Caco-2 (cell line): ENCODE measurements at regions not wholly inside any gene's neighbourhood (a gene's known extent, or its start where the extent isn't known, plus 50 kb on each side); places are given as distances from the start of the nearest gene placed in this dataset.

ENCODE experiments used
- BruUV-seq: library from RNA; stranded (reverse); fragments of 400-500 nt; replicated peaks from 2 replicates; lab custom pipeline; 2021; lab: Mats Ljungman, UMichigan
- CTCF ChIA-PET: fragments of 300-600 bp; sonication (Branson Sonifier 250); formaldehyde crosslinking; loops from one replicate; lab custom pipeline; 2022; ENCODE audit warnings: antibody characterized with exemption; lab: Charles Lee
- POLR2A ChIA-PET: fragments of 300-600 bp; sonication (Branson Sonifier 250); formaldehyde crosslinking; loops from one replicate; lab custom pipeline; 2022; ENCODE audit warnings: antibody characterized with exemption; lab: Charles Lee
- DNase-seq, 2 experiments: peaks; one replicate each; pipeline versions ENCODE4 v3.0.0 to v3.0.0-alpha.2; 2020 to 2022
- H3K27me3 ChIP-seq: replicated peaks from 2 replicates; pipeline ENCODE4 v1.6.0; 2011; ENCODE audit warnings: low read length; ENCODE audit not compliant: control insufficient read depth, insufficient read depth
- H3K36me3 ChIP-seq: 2 replicates; pipeline ENCODE4 v1.5.1; 2011; ENCODE audit warnings: low read length; ENCODE audit not compliant: control insufficient read depth, insufficient read depth
- H3K4me1 ChIP-seq: fragments of 250-450 bp; sonication (Bioruptor Pico); 2 replicates; pipeline ENCODE4 v1.5.1; 2020; ENCODE audit warnings: mild to moderate bottlenecking
- H3K4me3 ChIP-seq: 2 replicates; pipeline ENCODE4 v1.5.1; 2011; ENCODE audit warnings: low read depth, mild to moderate bottlenecking, control low read depth, low read length
- H3K9me3 ChIP-seq: fragments of 250-450 bp; sonication (Bioruptor Pico); 2 replicates; pipeline ENCODE4 v1.5.1; 2020; ENCODE audit warnings: mild to moderate bottlenecking, moderate library complexity
- H3K27ac Mint-ChIP-seq: one replicate; pipeline ENCODE4 v1.8.0; 2022; ENCODE audit warnings: mixed read lengths; ENCODE audit not compliant: unreplicated experiment
- H3K27me3 Mint-ChIP-seq: one replicate; pipeline ENCODE4 v1.8.0; 2022; ENCODE audit warnings: mixed read lengths; ENCODE audit not compliant: insufficient read depth, unreplicated experiment
- H3K36me3 Mint-ChIP-seq: one replicate; pipeline ENCODE4 v1.8.0; 2022; ENCODE audit warnings: mild to moderate bottlenecking, mixed read lengths; ENCODE audit not compliant: insufficient read depth, unreplicated experiment
- H3K4me1 Mint-ChIP-seq: one replicate; pipeline ENCODE4 v1.8.0; 2022; ENCODE audit warnings: low read depth, mixed read lengths; ENCODE audit not compliant: unreplicated experiment
- H3K4me3 Mint-ChIP-seq: one replicate; pipeline ENCODE4 v1.8.0; 2022; ENCODE audit warnings: mild to moderate bottlenecking, moderate library complexity, mixed read lengths; ENCODE audit not compliant: unreplicated experiment
- H3K9me3 Mint-ChIP-seq: one replicate; pipeline ENCODE4 v1.8.0; 2022; ENCODE audit warnings: mixed read lengths; ENCODE audit not compliant: unreplicated experiment
- CTCF ChIP-seq, 2 experiments: fragments of 200-600 bp in 1 of 2; IDR thresholded peaks; 1 replicate in 1 of 2; 2 replicates in 1 of 2; pipeline versions ENCODE4 v1.5.1 to v1.8.0; 2011 to 2022; ENCODE audit warnings: antibody characterized with exemption in 1 of 2, control low read depth in 1 of 2, inconsistent platforms in 1 of 2, low read depth in 1 of 2, low read length in 1 of 2, mild to moderate bottlenecking in 1 of 2, moderate library complexity in 1 of 2; ENCODE audit not compliant: insufficient read depth in 1 of 2, severe bottlenecking in 1 of 2, unreplicated experiment in 1 of 2
- intact Hi-C: fragments of 100-400 bp; cut with micrococcal nuclease; formaldehyde crosslinking; loops from one replicate; pipeline ENCODE4 v1.10.0; 2022; ENCODE audit not compliant: unreplicated experiment

- no peaks in the 10 kb centered on the region for H3K36me3 ChIP-seq
- no peaks in the 10 kb centered on the region for H3K9me3 ChIP-seq
- BruUV-seq: no TSS peak
- ChIA-PET CTCF (no interaction called here), POLR2A (no interaction called here)
- Mint-ChIP-seq H3K27me3 (peaks cover 30% of the 10 kb centered on the region), H3K27ac (no peak overlapping the region), H3K9me3 (no peaks in the 10 kb centered on the region), H3K4me1 (no peaks in the 10 kb centered on the region), H3K36me3 (no peaks in the 10 kb centered on the region), H3K4me3 (no peak overlapping the region)
- no peak for TF ChIP-seq CTCF (IDR thresholded peaks at IDR 0.05; ENCODE audit: insufficient read depth in 1 of 2, low read depth in 1 of 2, low read length in 1 of 2, severe bottlenecking in 1 of 2, unreplicated experiment in 1 of 2)
- intact Hi-C loops: no loop called here
- DNase-seq: no peak
- H3K4me1 ChIP-seq: no peaks in the 10 kb centered on the region
- no peak overlapping the region for H3K4me3 ChIP-seq
- no peaks in the 10 kb centered on the region for H3K27me3 ChIP-seq
Observed at GRCh38 chr10:129046065-129046681, 420.9 kb upstream of the MGMT start.

- intact Hi-C loops: no loop called here
- no peak for DNase-seq
- no peaks in the 10 kb centered on the region for H3K4me1 Mint-ChIP-seq
- Histone ChIP-seq H3K4me1 (no peaks in the 10 kb centered on the region), H3K4me3 (no peak overlapping the region), H3K9me3 (no peaks in the 10 kb centered on the region), H3K36me3 (no peaks in the 10 kb centered on the region), H3K27me3 (no peaks in the 10 kb centered on the region)
- H3K9me3 Mint-ChIP-seq: no peaks in the 10 kb centered on the region
- no TSS peak for BruUV-seq
- ChIA-PET POLR2A (no interaction called here), CTCF (no interaction called here)
- H3K27ac Mint-ChIP-seq: no peak overlapping the region
- TF ChIP-seq CTCF (IDR thresholded peaks at IDR 0.05; ENCODE audit: insufficient read depth in 1 of 2, low read depth in 1 of 2, low read length in 1 of 2, severe bottlenecking in 1 of 2, unreplicated experiment in 1 of 2): no peak
- no peak overlapping the region for H3K4me3 Mint-ChIP-seq
- peaks cover 28% of the 10 kb centered on the region for H3K27me3 Mint-ChIP-seq
- no peaks in the 10 kb centered on the region for H3K36me3 Mint-ChIP-seq
Observed at GRCh38 chr10:129046962-129047361, 420.1 kb upstream of the MGMT start.

- no TSS peak for BruUV-seq
- H3K4me1 Mint-ChIP-seq: no peaks in the 10 kb centered on the region
- intact Hi-C loops: no loop called here
- H3K4me3 Mint-ChIP-seq: no peak overlapping the region
- DNase-seq: no peak
- H3K27me3 Mint-ChIP-seq: peaks cover 28% of the 10 kb centered on the region
- TF ChIP-seq CTCF (IDR thresholded peaks at IDR 0.05; ENCODE audit: insufficient read depth in 1 of 2, low read depth in 1 of 2, low read length in 1 of 2, severe bottlenecking in 1 of 2, unreplicated experiment in 1 of 2): no peak
- H3K27ac Mint-ChIP-seq: no peak overlapping the region
- H3K9me3 Mint-ChIP-seq: no peaks in the 10 kb centered on the region
- no peaks in the 10 kb centered on the region for H3K36me3 Mint-ChIP-seq
- ChIA-PET CTCF (no interaction called here), POLR2A (no interaction called here)
- Histone ChIP-seq H3K4me1 (no peaks in the 10 kb centered on the region), H3K27me3 (no peaks in the 10 kb centered on the region), H3K4me3 (no peak overlapping the region), H3K9me3 (no peaks in the 10 kb centered on the region), H3K36me3 (no peaks in the 10 kb centered on the region)
Observed at GRCh38 chr10:129047600-129047999, 419.4 kb upstream of the MGMT start.
